ENCODE measurements at regions not wholly inside any gene's neighbourhood (a gene's known extent, or its start where the extent isn't known, plus 50 kb on each side); places are given as distances from the start of the nearest gene placed in this dataset.

- no peaks in the 10 kb centered on the region for H4K20me1 ChIP-seq (replicated peaks; ENCODE audit: control insufficient read depth, extremely low read depth, insufficient read depth, low read length)
- H3K9me3 ChIP-seq (replicated peaks; ENCODE audit: control insufficient read depth, insufficient read depth, low read length): no peaks in the 10 kb centered on the region
- dilution Hi-C loops (cut with MboI; ENCODE audit: extremely low pct_ligation_motif_present, low sequenced_read_pairs): no loop called here
- ChIA-PET CTCF (interaction anchor here (1.0 kb wide), 1 partner anchor 280 kb away, joined by 3 read pairs; no protein-coding TSS in a partner anchor), POLR2A (no interaction called here)
- TF ChIP-seq POLR2AphosphoS5 (IDR thresholded peaks at IDR 0.05; ENCODE audit: insufficient read depth, low read depth, low read length) (peak; percentile 28), JUN (IDR thresholded peaks at IDR 0.05; ENCODE audit: borderline replicate concordance, insufficient read depth, insufficient read length, low read depth) (peak; percentile 10), MAX (IDR thresholded peaks at IDR 0.05; ENCODE audit: insufficient read depth, insufficient read length) (no peak), EZH2 (IDR thresholded peaks at IDR 0.05; ENCODE audit: borderline replicate concordance, low read depth, low read length, severe bottlenecking) (no peak), POLR2A (IDR thresholded peaks at IDR 0.05; ENCODE audit: low read depth, low read length) (peak; percentile 17), FOS (IDR thresholded peaks at IDR 0.05; ENCODE audit: borderline replicate concordance, insufficient read depth, low read length) (peak; percentile 7), MYC (IDR thresholded peaks at IDR 0.05; ENCODE audit: low read depth, low read length) (no peak), GATA2 (IDR thresholded peaks at IDR 0.05; ENCODE audit: insufficient read depth, insufficient read length, low read depth, low read length) (peak; percentile 8), CTCF (IDR thresholded peaks at IDR 0.05; ENCODE audit: extremely low read depth in 1 of 2, insufficient read depth in 1 of 2, low read depth in 1 of 2, low read length in 2 of 2) (no peak)
- FAIRE-seq (peak; percentile 92), DNase-seq (ENCODE audit: low read depth, low spot score) (peak; percentile 93)
- H3K9ac ChIP-seq (replicated peaks; ENCODE audit: extremely low read depth, insufficient read depth, low read length): no peak overlapping the region
- H3K9me1 ChIP-seq (replicated peaks; ENCODE audit: control insufficient read depth, extremely low read depth, insufficient read depth, low read length): no peaks in the 10 kb centered on the region
- no peaks in the 10 kb centered on the region for H3K36me3 ChIP-seq (ENCODE audit: control insufficient read depth in 2 of 2, extremely low read depth in 1 of 2, insufficient read depth in 2 of 2, low read length in 2 of 2)
- H3K4me1 ChIP-seq (ENCODE audit: control insufficient read depth, extremely low read depth, insufficient read depth, low read length): peaks cover 11% of the 10 kb centered on the region
- no peak overlapping the region for H3K27ac ChIP-seq (ENCODE audit: insufficient read depth, low read depth, low read length)
- no peaks in the 10 kb centered on the region for H3K79me2 ChIP-seq (ENCODE audit: control insufficient read depth, insufficient read depth, low read length)
- peak overlapping the region; percentile 36 for H3K4me2 ChIP-seq (ENCODE audit: insufficient read depth, low read length)
- BruUV-seq (replicated peaks): no TSS peak
- H3K27me3 ChIP-seq (ENCODE audit: control insufficient read depth in 2 of 2, insufficient read depth in 2 of 2, low read length in 2 of 2): no peaks in the 10 kb centered on the region
- H2AFZ ChIP-seq (ENCODE audit: low read depth, low read length): no peak overlapping the region
- no peak overlapping the region for H3K4me3 ChIP-seq (replicated peaks in 1 of 3; ENCODE audit: insufficient read depth in 1 of 3, low read depth in 1 of 3, low read length in 3 of 3)
- intact Hi-C loops (cut with micrococcal nuclease): loop anchor here (1.0 to 10.0 kb wide), 3 partner anchors 112 to 806 kb away; no protein-coding TSS in a partner anchor
Observed at GRCh38 chr18:39561126-39561525, 1995.5 kb upstream of the CELF4 start.

Data from endothelial cell of umbilical vein (primary cell).